ENCODE measurements at regions not wholly inside any gene's neighbourhood (a gene's known extent, or its start where the extent isn't known, plus 50 kb on each side); places are given as distances from the start of the nearest gene placed in this dataset.

DNA sequence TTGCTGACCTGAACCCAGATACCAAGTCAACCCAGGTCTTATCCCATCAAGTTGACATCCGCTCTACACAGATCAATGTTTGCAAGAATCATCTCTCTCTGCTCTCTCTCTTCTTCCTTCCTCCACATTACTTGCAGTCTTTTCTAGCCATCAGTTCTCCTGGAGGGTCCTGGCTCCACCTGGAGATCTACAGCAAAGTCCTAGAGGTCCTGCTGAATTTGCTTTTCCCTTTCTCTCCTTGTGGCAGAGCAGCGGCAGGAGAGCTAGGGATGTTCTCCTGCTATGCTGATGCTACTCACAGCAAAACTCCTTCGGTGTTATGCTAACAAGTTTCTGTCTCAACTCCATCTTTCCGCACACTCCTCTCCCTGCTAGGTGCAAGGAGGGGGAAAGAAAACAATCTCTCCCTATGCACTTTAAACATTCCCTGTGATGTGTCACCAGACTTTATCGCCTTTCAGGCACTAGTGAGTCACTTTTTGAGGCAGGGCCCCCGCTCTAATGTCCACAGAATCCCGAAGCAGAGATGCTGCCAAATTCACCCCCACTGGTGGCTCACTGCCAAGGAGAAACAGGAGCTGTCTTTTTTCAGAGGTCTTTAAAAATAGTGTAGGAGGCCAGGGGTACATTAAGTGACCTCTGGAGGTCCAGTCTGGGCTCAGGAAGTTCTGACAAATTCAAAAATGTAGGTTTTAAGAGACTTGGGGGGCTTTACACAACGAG lies 62.6 kb downstream of the FAM50B start:
- intact Hi-C loops (cut with DNase I) = no loop called here
- Histone ChIP-seq H3K36me3 (no peaks in the 10 kb centered on the region), H3K27me3 (no peaks in the 10 kb centered on the region), H3K4me1 (peaks cover 0 to 48% (median 19%) of the 10 kb centered on the region in 4 donors), H3K4me3 (no peak overlapping the region), H3K9me3 (no peaks in the 10 kb centered on the region), H3K27ac (peak overlapping the region; percentile 75 to 94 (median 88))
- TF ChIP-seq, protein P1, sequence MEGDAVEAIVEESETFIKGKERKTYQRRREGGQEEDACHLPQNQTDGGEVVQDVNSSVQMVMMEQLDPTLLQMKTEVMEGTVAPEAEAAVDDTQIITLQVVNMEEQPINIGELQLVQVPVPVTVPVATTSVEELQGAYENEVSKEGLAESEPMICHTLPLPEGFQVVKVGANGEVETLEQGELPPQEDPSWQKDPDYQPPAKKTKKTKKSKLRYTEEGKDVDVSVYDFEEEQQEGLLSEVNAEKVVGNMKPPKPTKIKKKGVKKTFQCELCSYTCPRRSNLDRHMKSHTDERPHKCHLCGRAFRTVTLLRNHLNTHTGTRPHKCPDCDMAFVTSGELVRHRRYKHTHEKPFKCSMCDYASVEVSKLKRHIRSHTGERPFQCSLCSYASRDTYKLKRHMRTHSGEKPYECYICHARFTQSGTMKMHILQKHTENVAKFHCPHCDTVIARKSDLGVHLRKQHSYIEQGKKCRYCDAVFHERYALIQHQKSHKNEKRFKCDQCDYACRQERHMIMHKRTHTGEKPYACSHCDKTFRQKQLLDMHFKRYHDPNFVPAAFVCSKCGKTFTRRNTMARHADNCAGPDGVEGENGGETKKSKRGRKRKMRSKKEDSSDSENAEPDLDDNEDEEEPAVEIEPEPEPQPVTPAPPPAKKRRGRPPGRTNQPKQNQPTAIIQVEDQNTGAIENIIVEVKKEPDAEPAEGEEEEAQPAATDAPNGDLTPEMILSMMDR (IDR thresholded peaks at IDR 0.05) = no peak
- no peak for TF ChIP-seq POLR2A (IDR thresholded peaks at IDR 0.05)
- ATAC-seq = peak in 2 of 4 donors; percentile 9 to 73
- WGBS (ENCODE audit: insufficient coverage, low coverage, low lambda C conversion rate, missing lambda C conversion rate) = 33% methylated on average over 8 of the region's 8 CpGs
- peak in 1 of 3 donors; percentile 72 for DNase-seq

DNA sequence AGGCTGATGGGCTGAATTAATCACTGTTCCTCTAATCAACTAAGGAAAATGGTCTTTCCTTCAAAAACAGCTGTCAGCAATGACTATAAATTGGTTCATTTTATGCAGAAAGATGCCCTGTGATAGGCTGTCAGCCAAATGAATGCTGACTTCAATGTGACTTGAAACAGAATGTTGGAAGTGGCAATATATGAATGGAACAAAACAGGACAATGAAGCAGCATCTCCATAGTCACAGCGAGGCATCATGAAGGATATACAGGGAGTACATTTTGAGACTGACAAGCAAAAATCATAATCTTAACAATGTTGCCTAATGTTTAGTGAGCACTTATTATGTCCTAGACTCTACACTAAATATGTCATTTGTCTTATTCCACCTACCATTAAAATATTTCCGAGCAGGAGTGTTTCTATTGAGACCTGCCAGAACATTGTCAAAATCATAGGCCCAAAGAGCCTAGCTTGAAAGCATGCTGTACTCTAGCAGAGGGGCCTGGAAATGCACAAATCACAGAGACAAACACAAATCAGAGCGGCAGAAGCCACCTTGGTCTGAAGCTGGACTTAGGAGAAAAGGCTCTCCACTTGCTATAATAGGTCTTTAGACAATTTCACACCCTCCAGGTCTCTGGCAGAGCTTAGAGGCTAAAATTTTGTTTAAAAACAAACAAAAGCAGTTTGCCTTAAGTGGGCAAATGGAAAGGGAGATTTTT lies 63.3 kb downstream of the FAM50B start:
- 60% methylated on average over 2 of the region's 3 CpGs for WGBS (ENCODE audit: insufficient coverage, low coverage, low lambda C conversion rate, missing lambda C conversion rate)
- ATAC-seq = peak in 2 of 4 donors; percentile 2 to 4
- TF ChIP-seq, protein P1 (IDR thresholded peaks at IDR 0.05) = no peak
- no peak for TF ChIP-seq POLR2A (IDR thresholded peaks at IDR 0.05)
- Histone ChIP-seq H3K27me3 (no peaks in the 10 kb centered on the region), H3K9me3 (no peaks in the 10 kb centered on the region), H3K27ac (peak overlapping the region; percentile 75 to 94 (median 88)), H3K4me1 (peaks cover 0 to 43% (median 18%) of the 10 kb centered on the region in 4 donors), H3K4me3 (no peak overlapping the region), H3K36me3 (no peaks in the 10 kb centered on the region)
- no peak for DNase-seq
- intact Hi-C loops (cut with DNase I) = no loop called here

DNA sequence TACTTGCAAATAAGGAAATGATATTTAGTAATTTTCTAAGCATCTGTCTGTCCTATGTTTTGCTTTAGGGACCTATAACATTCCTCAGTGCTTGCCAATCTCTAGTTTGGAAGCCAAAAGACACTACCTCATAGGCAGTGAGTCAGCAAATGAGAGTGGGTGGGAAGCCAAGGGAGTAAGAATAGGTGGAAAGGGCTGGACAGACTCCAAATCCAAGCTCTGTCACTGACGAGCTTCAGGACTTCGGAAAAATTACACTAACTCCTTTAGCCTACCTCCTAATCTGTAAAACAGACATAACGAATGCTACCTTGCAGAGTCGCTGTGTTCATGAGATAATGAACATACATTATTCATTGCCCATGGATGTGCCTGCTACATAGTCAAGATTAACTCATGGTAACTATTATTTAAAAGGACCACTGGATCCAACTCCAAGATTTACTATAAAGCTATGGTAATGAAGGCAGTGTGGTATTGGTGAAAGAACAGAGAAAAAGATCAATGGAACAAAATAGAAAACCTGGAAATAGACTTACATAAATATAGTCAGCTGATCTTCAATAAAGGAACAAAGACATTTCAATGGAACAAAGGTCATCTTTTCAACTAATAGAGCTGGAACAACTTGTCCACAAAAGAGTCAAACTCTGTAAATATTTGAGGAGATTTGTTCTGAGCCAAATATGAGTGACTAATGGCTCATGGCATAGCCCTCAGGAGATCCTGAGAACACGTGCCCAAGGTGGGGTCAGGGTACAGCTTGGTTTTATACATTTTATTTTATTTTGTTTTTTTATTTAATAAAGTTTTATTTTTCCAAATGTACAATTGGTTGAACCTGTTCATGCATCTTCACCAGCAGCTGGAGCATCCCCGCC lies 64.1 kb downstream of the FAM50B start:
- ATAC-seq (peak; percentile 83 to 90 (median 86)), DNase-seq (peak in 2 of 3 donors; percentile 37 to 77)
- Histone ChIP-seq H3K4me1 (peaks cover 0 to 43% (median 18%) of the 10 kb centered on the region in 4 donors), H3K9me3 (no peaks in the 10 kb centered on the region), H3K27ac (peak overlapping the region; percentile 75 to 94 (median 88)), H3K36me3 (no peaks in the 10 kb centered on the region), H3K4me3 (no peak overlapping the region), H3K27me3 (no peaks in the 10 kb centered on the region)
- 32% methylated on average over 6 of the region's 6 CpGs for WGBS (ENCODE audit: insufficient coverage, low coverage, low lambda C conversion rate, missing lambda C conversion rate)
- intact Hi-C loops (cut with DNase I) = no loop called here
- TF ChIP-seq, protein P1 (IDR thresholded peaks at IDR 0.05) = no peak
- no peak for TF ChIP-seq POLR2A (IDR thresholded peaks at IDR 0.05)

DNA sequence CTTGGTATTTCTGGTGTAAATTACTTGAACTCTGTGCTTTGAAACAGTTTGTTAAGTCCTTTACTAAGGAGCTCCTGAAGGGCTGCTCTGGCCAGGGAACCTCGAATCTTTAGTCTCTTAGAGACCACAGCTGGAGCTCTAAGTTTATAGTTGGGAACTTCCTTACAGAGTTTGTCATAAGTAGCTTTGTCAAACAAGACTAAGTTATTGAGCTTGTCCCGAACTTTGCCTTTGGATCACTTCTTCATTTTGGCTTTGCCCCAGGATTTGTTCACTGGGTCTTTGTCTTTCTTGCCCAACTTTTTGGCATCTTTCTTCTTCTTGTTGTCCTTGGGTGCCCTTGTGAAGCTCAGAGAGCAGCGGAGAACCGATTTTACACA lies 64.8 kb downstream of the FAM50B start:
- 23% methylated on average over 4 of the region's 4 CpGs for whole genome bisulfite sequencing (ENCODE audit: insufficient coverage, low coverage, low lambda C conversion rate, missing lambda C conversion rate)
- DNase-seq (peak in 1 of 3 donors; percentile 58), ATAC-seq (peak in 3 of 4 donors; percentile 14 to 59 (median 47))
- no peaks in the 10 kb centered on the region for H3K9me3 ChIP-seq
- no peaks in the 10 kb centered on the region for H3K36me3 ChIP-seq
- H3K27me3 ChIP-seq = no peaks in the 10 kb centered on the region
- peaks cover 0 to 43% (median 18%) of the 10 kb centered on the region in 4 donors for H3K4me1 ChIP-seq
- TF ChIP-seq POLR2A (IDR thresholded peaks at IDR 0.05) = no peak
- TF ChIP-seq, protein P1 (IDR thresholded peaks at IDR 0.05) = no peak
- H3K27ac ChIP-seq = peak overlapping the region; percentile 55 to 94 (median 78)
- H3K4me3 ChIP-seq = no peak overlapping the region
- intact Hi-C loops (cut with DNase I) = no loop called here

Measured in right lobe of liver (tissue), 6 donors.